Renal cortical epithelial cell (primary cell): ENCODE measurements at regions not wholly inside any gene's neighbourhood (a gene's known extent, or its start where the extent isn't known, plus 50 kb on each side); places are given as distances from the start of the nearest gene placed in this dataset.
"Not testable (repeated sequence)": the region's sequence is repeated elsewhere in the genome, so short reads cannot be mapped to it uniquely, and the experiment has no call there.

Experiments
- DNase-seq: peaks from one replicate; pipeline ENCODE4 v3.0.0-alpha.2; 2011; ENCODE audit warnings: low read depth

GRCh38 chr10:42986633-42987032, 90.2 kb upstream of the RET start:
- DNase-seq = no peak

- DNase-seq = no peak
Observed at GRCh38 chr10:42987121-42987541, 89.7 kb upstream of the RET start.

GRCh38 chr10:42987575-42987974, 89.3 kb upstream of the RET start:
- no peak for DNase-seq

GRCh38 chr10:42988069-42988468, 88.8 kb upstream of the RET start:
- DNase-seq = no peak

GRCh38 chr10:42988517-42989395, 88.1 kb upstream of the RET start:
- no peak for DNase-seq

GRCh38 chr10:42989481-42989921, 87.4 kb upstream of the RET start:
- no peak for DNase-seq

- no peak for DNase-seq
Observed at GRCh38 chr10:42990016-42990720, 86.7 kb upstream of the RET start.

GRCh38 chr10:42990721-42991441, 86.0 kb upstream of the RET start:
- no peak for DNase-seq

- no peak for DNase-seq
Observed at GRCh38 chr10:42991442-42992098, 85.3 kb upstream of the RET start.

GRCh38 chr10:42992156-42992956, 84.5 kb upstream of the RET start:
- DNase-seq = no peak

GRCh38 chr10:42992957-42993390, 83.9 kb upstream of the RET start:
- no peak for DNase-seq

GRCh38 chr10:42994909-42995308, 82.0 kb upstream of the RET start:
- DNase-seq = not testable (repeated sequence)

GRCh38 chr10:42995537-42995936, 81.3 kb upstream of the RET start:
- no peak for DNase-seq

GRCh38 chr10:42996588-42996987, 80.3 kb upstream of the RET start:
- DNase-seq = no peak

GRCh38 chr10:42997151-42997848, 79.6 kb upstream of the RET start:
- DNase-seq = no peak

- DNase-seq = no peak
Observed at GRCh38 chr10:42997849-42998165, 79.1 kb upstream of the RET start.

GRCh38 chr10:42998481-42999384, 78.1 kb upstream of the RET start:
- no peak for DNase-seq

GRCh38 chr10:42999385-43000020, 77.4 kb upstream of the RET start:
- no peak for DNase-seq

GRCh38 chr10:43000021-43000411, 76.9 kb upstream of the RET start:
- no peak for DNase-seq
